D721Med (cell line): ENCODE measurements at regions not wholly inside any gene's neighbourhood (a gene's known extent, or its start where the extent isn't known, plus 50 kb on each side); places are given as distances from the start of the nearest gene placed in this dataset.

ENCODE experiments used
- DNase-seq: peaks from one replicate; pipeline ENCODE4 v3.0.0; 2011; ENCODE audit warnings: low spot score; ENCODE audit not compliant: insufficient read length
- FAIRE-seq: peaks from 2 replicates; lab custom pipeline; 2011; peaks lifted over from hg19 to GRCh38; lab: Jason Lieb, UNC
- TF ChIP-seq, protein P1 (sequence below): IDR thresholded peaks from 2 replicates; pipeline ENCODE4 v1.5.1; 2012; ENCODE audit warnings: mild to moderate bottlenecking, control low read depth; ENCODE audit not compliant: insufficient read depth; ENCODE audit errors: missing control alignments

DNA sequence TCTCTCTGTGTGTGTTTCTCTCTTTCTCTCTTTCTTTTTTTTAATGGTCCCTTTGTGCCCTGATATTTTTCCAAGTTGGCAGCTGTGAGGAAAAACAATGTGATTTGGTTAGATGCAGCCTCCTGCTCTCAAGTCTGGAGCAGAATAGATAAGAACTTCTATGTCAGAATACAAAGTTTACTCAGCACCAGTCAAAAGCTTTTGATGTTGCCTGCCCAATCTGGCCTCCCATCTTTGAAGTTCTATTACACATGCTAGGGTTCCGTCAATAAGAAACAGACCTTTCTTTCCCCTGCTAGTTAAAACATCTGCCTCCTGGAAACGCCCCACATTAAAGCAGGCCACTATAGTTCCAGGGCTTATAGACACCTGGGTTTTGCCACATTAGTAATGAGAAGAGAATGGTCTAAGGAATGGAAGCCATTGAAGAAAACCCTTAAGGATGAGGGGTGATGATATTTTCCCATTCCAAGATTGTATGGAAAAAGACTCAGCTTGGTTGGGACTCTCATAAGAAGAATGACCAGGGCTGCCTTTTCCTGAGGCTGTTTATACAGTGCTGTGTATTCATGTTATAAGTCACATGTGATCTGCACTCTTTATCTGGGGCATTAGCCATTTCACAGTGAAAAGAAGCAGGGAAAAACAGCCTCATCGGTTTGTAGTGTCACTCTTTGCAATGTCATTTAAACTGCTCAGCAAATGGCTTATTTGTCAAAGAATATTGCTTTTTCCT, 414.7 kb upstream of the PROX1 start:
- no peak for DNase-seq
- TF ChIP-seq, protein P1, sequence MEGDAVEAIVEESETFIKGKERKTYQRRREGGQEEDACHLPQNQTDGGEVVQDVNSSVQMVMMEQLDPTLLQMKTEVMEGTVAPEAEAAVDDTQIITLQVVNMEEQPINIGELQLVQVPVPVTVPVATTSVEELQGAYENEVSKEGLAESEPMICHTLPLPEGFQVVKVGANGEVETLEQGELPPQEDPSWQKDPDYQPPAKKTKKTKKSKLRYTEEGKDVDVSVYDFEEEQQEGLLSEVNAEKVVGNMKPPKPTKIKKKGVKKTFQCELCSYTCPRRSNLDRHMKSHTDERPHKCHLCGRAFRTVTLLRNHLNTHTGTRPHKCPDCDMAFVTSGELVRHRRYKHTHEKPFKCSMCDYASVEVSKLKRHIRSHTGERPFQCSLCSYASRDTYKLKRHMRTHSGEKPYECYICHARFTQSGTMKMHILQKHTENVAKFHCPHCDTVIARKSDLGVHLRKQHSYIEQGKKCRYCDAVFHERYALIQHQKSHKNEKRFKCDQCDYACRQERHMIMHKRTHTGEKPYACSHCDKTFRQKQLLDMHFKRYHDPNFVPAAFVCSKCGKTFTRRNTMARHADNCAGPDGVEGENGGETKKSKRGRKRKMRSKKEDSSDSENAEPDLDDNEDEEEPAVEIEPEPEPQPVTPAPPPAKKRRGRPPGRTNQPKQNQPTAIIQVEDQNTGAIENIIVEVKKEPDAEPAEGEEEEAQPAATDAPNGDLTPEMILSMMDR, result no peak
- no peak for FAIRE-seq

DNA sequence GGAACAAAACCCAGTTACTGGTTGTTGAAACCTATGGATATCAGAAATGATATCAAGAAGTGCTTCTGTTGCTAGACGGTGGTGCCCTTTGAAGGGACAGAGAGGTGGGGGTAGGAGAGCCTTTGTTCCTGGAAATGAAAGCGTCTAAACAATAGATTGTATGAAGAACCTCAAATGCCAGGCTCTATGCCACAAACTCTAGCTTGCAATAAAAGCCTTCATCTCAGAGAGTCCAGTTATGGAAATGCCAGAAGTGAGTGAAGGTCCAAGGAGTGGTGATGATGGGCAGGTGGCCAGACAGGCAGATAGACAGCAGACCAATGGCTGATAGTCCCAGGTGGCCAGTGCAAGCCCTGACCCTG, 414.1 kb upstream of the PROX1 start:
- TF ChIP-seq, protein P1, result no peak
- FAIRE-seq (no peak), DNase-seq (no peak)

DNA sequence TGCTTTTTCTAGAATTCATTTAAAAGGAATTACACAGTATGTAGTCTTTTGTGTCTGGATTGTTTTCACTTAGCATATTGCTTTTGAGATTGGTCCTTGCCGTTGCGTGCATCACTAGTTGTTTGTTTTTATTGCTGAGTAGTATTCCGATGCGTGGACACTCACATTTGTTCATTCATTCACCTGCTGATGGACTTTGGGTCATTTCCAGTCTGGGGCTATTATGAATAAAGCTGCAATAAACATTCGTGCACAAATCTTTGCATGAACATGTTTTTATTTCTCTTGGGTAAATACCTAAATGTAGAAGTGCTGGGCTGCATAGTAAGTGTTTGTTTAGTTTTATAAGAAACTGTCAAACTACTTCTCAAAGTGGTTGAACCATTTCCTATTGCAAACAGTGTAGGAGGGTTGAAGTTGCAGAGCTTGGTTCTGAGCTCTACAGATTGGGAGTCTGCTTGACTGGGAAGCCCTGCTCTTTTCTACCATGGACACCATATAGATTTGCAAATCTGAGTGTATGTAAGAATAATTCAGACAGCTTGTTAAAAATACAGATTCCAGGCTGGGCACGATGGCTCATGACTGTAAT, 404.7 kb upstream of the PROX1 start:
- FAIRE-seq, result no peak
- no peak for DNase-seq
- TF ChIP-seq, protein P1, result no peak

DNA sequence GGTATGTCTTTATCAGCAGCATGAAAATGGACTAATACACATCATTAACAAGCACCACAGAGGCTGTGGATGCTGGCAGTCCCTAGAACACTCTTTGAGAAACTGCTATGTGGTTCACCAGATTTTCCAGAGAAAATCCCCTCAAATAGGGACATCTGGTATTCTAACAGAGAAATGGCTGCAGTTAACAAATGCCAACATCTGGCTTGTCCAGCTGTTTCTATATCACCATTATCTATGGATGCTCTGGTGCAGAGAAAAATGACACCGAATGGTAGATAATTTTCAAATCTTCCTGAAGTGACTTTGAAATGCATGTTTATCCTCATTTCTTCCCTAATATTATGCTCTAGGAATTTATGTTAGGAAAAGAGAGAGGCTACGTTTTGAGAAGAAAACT, 403.5 kb upstream of the PROX1 start:
- TF ChIP-seq, protein P1, result no peak
- FAIRE-seq (no peak), DNase-seq (no peak)

DNA sequence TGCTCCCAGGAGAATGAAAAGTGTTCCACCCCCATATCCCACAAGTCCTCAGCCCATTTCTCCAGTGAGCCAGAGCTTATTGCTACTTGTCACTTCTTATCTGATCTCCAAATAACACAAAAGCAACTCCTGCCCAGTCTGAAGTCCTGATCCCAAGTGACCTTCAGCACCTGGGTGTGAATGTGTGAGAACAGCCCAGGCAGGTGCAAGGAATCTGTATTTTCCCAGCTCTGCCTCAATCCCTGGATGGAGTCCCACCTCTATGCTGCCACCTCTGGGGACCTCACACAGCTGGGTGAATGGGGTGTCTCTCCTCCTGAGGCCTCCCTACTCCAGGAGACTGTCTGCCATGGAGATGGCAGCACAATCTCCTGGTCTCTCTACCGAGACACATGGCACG, 402.4 kb upstream of the PROX1 start:
- DNase-seq, result no peak
- TF ChIP-seq, protein P1, result no peak
- no peak for FAIRE-seq

DNA sequence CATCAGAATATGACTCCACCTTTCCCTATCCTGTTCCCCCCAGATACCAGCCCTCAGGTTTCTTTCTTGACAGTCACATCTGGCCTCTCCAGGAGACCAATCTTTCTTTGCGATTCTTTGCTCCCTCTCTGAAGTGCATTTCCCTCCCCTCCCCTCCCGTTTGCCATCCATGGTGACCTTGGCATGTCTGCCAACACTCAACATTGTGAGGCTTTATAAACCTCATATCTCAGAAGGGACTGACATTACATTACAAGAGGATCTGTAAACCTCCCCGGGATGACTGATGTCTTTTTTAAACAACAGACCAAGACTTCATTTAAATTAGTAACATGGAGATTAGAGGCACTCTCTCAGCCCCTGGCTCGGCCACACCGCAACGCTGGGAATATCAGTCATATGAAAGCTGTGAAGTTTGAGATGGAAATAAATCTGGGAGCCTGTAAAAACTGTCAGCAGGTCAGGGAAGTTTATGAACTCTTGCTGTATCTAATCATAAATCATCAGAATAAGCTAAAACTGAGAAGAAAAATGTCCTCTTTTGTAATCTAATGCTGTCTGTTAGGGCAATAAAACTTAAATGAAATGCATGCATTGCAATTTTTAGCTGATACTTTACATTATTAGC, 401.7 kb upstream of the PROX1 start:
- TF ChIP-seq, protein P1, result no peak
- DNase-seq, result no peak
- no peak for FAIRE-seq

DNA sequence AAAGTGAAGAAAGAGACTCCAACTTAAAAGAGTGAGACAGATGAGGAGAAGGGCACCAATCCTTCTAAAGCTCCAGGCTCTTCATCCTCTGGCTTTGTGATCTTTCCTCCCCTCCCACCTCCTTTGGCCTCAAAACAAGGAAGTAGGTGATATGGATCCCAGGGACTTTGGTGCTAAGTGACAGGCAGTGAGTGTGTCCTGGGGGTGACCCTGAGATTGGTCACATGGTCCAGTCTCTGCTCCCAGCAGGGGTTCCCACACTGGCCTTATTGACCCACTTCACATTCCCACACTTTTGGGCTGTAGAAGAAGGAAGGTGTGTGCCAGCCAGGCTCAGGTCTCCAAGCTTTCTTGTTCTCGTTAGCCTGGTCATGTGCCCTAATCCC, 401.2 kb upstream of the PROX1 start:
- no peak for FAIRE-seq
- DNase-seq, result no peak
- TF ChIP-seq, protein P1, result no peak
